PC-3 (cell line): ENCODE measurements at regions not wholly inside any gene's neighbourhood (a gene's known extent, or its start where the extent isn't known, plus 50 kb on each side); places are given as distances from the start of the nearest gene placed in this dataset.

ENCODE experiments used
- ATAC-seq: fragments of 200-7000 bp; cut with Tn5 transposase; 2 replicates; pipeline ENCODE4 v1.9.1; 2020; ENCODE audit warnings: mild to moderate bottlenecking, moderate library complexity
- BruUV-seq: library from RNA; stranded (reverse); fragments of 400-500 nt; replicated peaks from 2 replicates; lab custom pipeline; 2021; lab: Mats Ljungman, UMichigan
- CTCF ChIA-PET: fragments of 300-600 bp; sonication (Branson Sonifier 250); formaldehyde crosslinking; loops from one replicate; lab custom pipeline; 2022; ENCODE audit warnings: antibody characterized with exemption; lab: Charles Lee
- POLR2A ChIA-PET: fragments of 300-600 bp; sonication (Branson Sonifier 250); formaldehyde crosslinking; loops from one replicate; lab custom pipeline; 2022; ENCODE audit warnings: antibody characterized with exemption; ENCODE audit not compliant: unreplicated experiment; lab: Charles Lee
- DNase-seq: peaks from one replicate; pipeline ENCODE4 v3.0.0-alpha.2; 2015
- H2AFZ ChIP-seq: fragments of 300-600 bp; sonication (generic); 2 replicates; pipeline ENCODE4 v1.6.0; 2016; ENCODE audit warnings: antibody characterized with exemption, low read length
- H3F3A ChIP-seq: fragments of 300-600 bp; sonication (generic); one replicate; pipeline ENCODE4 v1.6.0; 2017; ENCODE audit warnings: antibody characterized with exemption, low read length, control low read depth, mild to moderate bottlenecking; ENCODE audit not compliant: unreplicated experiment
- H3K27ac ChIP-seq: fragments of 300-600 bp; sonication (generic); 2 replicates; pipeline ENCODE4 v1.5.1; 2016; ENCODE audit warnings: mild to moderate bottlenecking, low read length
- H3K27me3 ChIP-seq: fragments of 300-600 bp; sonication (generic); 2 replicates; pipeline ENCODE4 v1.6.1; 2016; ENCODE audit warnings: low read length, mixed read lengths
- H3K36me3 ChIP-seq: fragments of 300-600 bp; sonication (generic); 2 replicates; pipeline ENCODE4 v1.6.1; 2016; ENCODE audit warnings: low read depth, mixed run types, low read length, mixed read lengths
- H3K4me1 ChIP-seq: fragments of 300-600 bp; sonication (generic); 2 replicates; pipeline ENCODE4 v1.5.1; 2016; ENCODE audit warnings: low read length; ENCODE audit not compliant: insufficient read depth
- H3K4me2 ChIP-seq: fragments of 300-600 bp; sonication (generic); 2 replicates; pipeline ENCODE4 v1.6.0; 2016; ENCODE audit warnings: low read length
- H3K4me3 ChIP-seq: fragments of 300-600 bp; sonication (generic); 2 replicates; pipeline ENCODE4 v1.5.1; 2016; ENCODE audit warnings: mild to moderate bottlenecking, low read length, mixed read lengths
- H3K79me2 ChIP-seq: fragments of 300-600 bp; sonication (generic); 2 replicates; pipeline ENCODE4 v1.6.1; 2017; ENCODE audit warnings: low read length, mixed read lengths
- H3K9ac ChIP-seq: fragments of 300-600 bp; sonication (generic); 2 replicates; pipeline ENCODE4 v1.6.0; 2016; ENCODE audit warnings: mild to moderate bottlenecking, low read length
- H3K9me2 ChIP-seq: fragments of 300-600 bp; sonication (generic); replicated peaks from 2 replicates; pipeline ENCODE4 v1.6.1; 2016; ENCODE audit warnings: mixed run types, low read length, mixed read lengths
- H3K9me3 ChIP-seq: fragments of 300-600 bp; sonication (generic); 2 replicates; pipeline ENCODE4 v1.6.1; 2016; ENCODE audit warnings: low read length, mixed read lengths
- H4K20me1 ChIP-seq: fragments of 300-600 bp; sonication (generic); 2 replicates; pipeline ENCODE4 v1.6.1; 2016; ENCODE audit warnings: low read length, mixed read lengths
- EZH2 ChIP-seq: fragments of 300-600 bp; sonication (generic); IDR thresholded peaks from one replicate; pipeline ENCODE4 v1.6.1; 2017; ENCODE audit warnings: antibody characterized with exemption, mild to moderate bottlenecking, low read length; ENCODE audit not compliant: unreplicated experiment
- EZH2phosphoT487 ChIP-seq: fragments of 300-600 bp; sonication (generic); IDR thresholded peaks from 2 replicates; pipeline ENCODE4 v1.6.1; 2018; ENCODE audit warnings: mild to moderate bottlenecking, antibody characterized with exemption, low read length, borderline replicate concordance
- intact Hi-C: fragments of 100-400 bp; cut with micrococcal nuclease; formaldehyde crosslinking; loops from 2 replicates; pipeline ENCODE4 v1.9.0; 2023
- TF ChIP-seq, protein P1 (sequence below): fragments of 300-600 bp; sonication (generic); conservative IDR thresholded peaks from 2 replicates; pipeline ENCODE4 v1.5.1; 2017; ENCODE audit warnings: antibody characterized with exemption, low read depth, mild to moderate bottlenecking, low read length

- Histone ChIP-seq H3K27ac (no peak overlapping the region), H2AFZ (no peak overlapping the region), H3K4me2 (no peak overlapping the region), H3K27me3 (no peaks in the 10 kb centered on the region), H3K79me2 (no peaks in the 10 kb centered on the region), H4K20me1 (no peaks in the 10 kb centered on the region), H3K4me1 (no peaks in the 10 kb centered on the region), H3K4me3 (no peak overlapping the region), H3K36me3 (no peaks in the 10 kb centered on the region), H3K9me2 (no peaks in the 10 kb centered on the region), H3K9ac (no peak overlapping the region), H3K9me3 (peaks cover 8% of the 10 kb centered on the region; the same call in 1 of the 2 replicates), H3F3A (no peaks in the 10 kb centered on the region)
- DNase-seq (no peak), ATAC-seq (no peak)
- no TSS peak for BruUV-seq
- TF ChIP-seq, protein P1, sequence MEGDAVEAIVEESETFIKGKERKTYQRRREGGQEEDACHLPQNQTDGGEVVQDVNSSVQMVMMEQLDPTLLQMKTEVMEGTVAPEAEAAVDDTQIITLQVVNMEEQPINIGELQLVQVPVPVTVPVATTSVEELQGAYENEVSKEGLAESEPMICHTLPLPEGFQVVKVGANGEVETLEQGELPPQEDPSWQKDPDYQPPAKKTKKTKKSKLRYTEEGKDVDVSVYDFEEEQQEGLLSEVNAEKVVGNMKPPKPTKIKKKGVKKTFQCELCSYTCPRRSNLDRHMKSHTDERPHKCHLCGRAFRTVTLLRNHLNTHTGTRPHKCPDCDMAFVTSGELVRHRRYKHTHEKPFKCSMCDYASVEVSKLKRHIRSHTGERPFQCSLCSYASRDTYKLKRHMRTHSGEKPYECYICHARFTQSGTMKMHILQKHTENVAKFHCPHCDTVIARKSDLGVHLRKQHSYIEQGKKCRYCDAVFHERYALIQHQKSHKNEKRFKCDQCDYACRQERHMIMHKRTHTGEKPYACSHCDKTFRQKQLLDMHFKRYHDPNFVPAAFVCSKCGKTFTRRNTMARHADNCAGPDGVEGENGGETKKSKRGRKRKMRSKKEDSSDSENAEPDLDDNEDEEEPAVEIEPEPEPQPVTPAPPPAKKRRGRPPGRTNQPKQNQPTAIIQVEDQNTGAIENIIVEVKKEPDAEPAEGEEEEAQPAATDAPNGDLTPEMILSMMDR = no peak
- TF ChIP-seq EZH2 = no peak
- no peak for TF ChIP-seq EZH2phosphoT487
- CTCF ChIA-PET = no interaction called here
- intact Hi-C loops = no loop called here
- POLR2A ChIA-PET = no interaction called here
Measured at GRCh38 chr11:116107229-116107628, 603.0 kb upstream of the CADM1 start.

DNA sequence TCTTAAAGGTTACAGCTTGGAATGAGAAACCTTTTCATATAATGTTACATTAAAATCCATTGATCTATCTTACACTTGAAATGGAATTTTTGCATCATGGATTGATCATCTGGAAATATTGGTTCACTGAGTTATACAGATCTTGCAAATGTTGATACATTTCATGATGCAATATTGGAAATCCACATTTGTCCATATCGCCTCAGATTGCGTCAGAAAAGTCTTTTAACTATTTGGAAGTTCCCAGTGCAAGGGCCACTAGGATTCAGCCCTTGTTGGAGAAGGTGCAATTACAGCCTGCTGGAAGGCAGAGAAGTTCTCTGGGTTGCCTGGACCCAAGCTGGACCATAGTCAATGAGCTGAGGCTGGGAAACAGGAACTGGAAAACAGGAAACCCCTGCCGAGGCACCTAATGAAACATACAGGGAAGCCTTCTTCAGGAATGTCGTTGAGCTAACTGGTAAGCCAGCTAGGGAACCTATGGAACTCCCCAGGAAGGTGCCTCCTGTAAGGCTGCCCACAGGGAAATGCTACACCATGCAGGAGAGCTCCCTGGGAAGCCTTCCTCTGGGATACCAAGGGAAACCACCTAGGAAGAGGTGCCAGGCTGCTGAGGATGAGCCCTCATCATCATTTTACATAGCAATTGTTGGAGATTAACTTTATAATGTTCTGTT is 600.4 kb upstream of the CADM1 start:
- ChIA-PET POLR2A (no interaction called here), CTCF (no interaction called here)
- Histone ChIP-seq H3F3A (no peaks in the 10 kb centered on the region), H3K79me2 (no peaks in the 10 kb centered on the region), H3K9me3 (peaks cover 14% of the 10 kb centered on the region; the same call in 1 of the 2 replicates), H2AFZ (no peak overlapping the region), H3K4me3 (no peak overlapping the region), H3K27ac (no peak overlapping the region), H3K4me2 (no peak overlapping the region), H3K4me1 (no peaks in the 10 kb centered on the region), H3K9ac (no peak overlapping the region), H3K27me3 (no peaks in the 10 kb centered on the region), H4K20me1 (no peaks in the 10 kb centered on the region), H3K36me3 (no peaks in the 10 kb centered on the region), H3K9me2 (no peaks in the 10 kb centered on the region)
- BruUV-seq = no TSS peak
- intact Hi-C loops = no loop called here
- ATAC-seq (no peak), DNase-seq (no peak)
- TF ChIP-seq EZH2phosphoT487 (no peak), EZH2 (no peak)
- TF ChIP-seq, protein P1 = no peak

- no peak for DNase-seq
- Histone ChIP-seq H3K27ac (no peak overlapping the region), H3K9me3 (peaks cover 17% of the 10 kb centered on the region; the same call in 1 of the 2 replicates), H3K4me1 (no peaks in the 10 kb centered on the region), H3K9me2 (no peaks in the 10 kb centered on the region), H3K36me3 (no peaks in the 10 kb centered on the region), H3K79me2 (no peaks in the 10 kb centered on the region), H3K27me3 (no peaks in the 10 kb centered on the region), H3K4me2 (no peak overlapping the region), H3F3A (no peaks in the 10 kb centered on the region), H4K20me1 (no peaks in the 10 kb centered on the region), H3K9ac (no peak overlapping the region), H2AFZ (no peak overlapping the region), H3K4me3 (no peak overlapping the region)
- TF ChIP-seq EZH2 = no peak
- TF ChIP-seq EZH2phosphoT487 = no peak
- TF ChIP-seq, protein P1 = no peak
- intact Hi-C loops = no loop called here
- ATAC-seq = no peak
- BruUV-seq = no TSS peak
- POLR2A ChIA-PET = no interaction called here
- CTCF ChIA-PET = no interaction called here
Measured at GRCh38 chr11:116101902-116102301, 597.7 kb upstream of the CADM1 start.
